ENCODE measurements at regions not wholly inside any gene's neighbourhood (a gene's known extent, or its start where the extent isn't known, plus 50 kb on each side); places are given as distances from the start of the nearest gene placed in this dataset.

- no peak overlapping the region for H3K9ac ChIP-seq (ENCODE audit: low read length)
- H3K79me1 ChIP-seq (ENCODE audit: low read length): no peaks in the 10 kb centered on the region
- H3K4me2 ChIP-seq (ENCODE audit: low read length): no peak overlapping the region
- no peak overlapping the region for H3K4ac ChIP-seq (ENCODE audit: low read depth, low read length)
- no peak overlapping the region for H2AK5ac ChIP-seq (ENCODE audit: low read length)
- H4K91ac ChIP-seq (ENCODE audit: low read depth, low read length): no peak overlapping the region
- no peaks in the 10 kb centered on the region for H3K79me2 ChIP-seq (ENCODE audit: control insufficient read depth, insufficient read depth, low read length, poor library complexity)
- no peaks in the 10 kb centered on the region for H3K36me3 ChIP-seq (ENCODE audit: control insufficient read depth in 1 of 2, insufficient read depth in 2 of 2, low read length in 2 of 2)
- H2AFZ ChIP-seq (ENCODE audit: insufficient read depth, low read length, poor library complexity): no peak overlapping the region
- no peaks in the 10 kb centered on the region for H3K27me3 ChIP-seq (ENCODE audit: insufficient read depth, low read length)
- no peak overlapping the region for H3K14ac ChIP-seq (ENCODE audit: low read length)
- no peak overlapping the region for H2BK5ac ChIP-seq (ENCODE audit: low read depth, low read length, poor library complexity)
- H3K23ac ChIP-seq (ENCODE audit: low read length): no peak overlapping the region
- no peaks in the 10 kb centered on the region for H3K4me1 ChIP-seq (ENCODE audit: control insufficient read depth in 1 of 2, insufficient read depth in 2 of 2, low read length in 2 of 2)
- no peak overlapping the region for H3K27ac ChIP-seq (ENCODE audit: low read depth, low read length)
- H3K18ac ChIP-seq (ENCODE audit: low read length): no peak overlapping the region
- no peak for DNase-seq
- H4K8ac ChIP-seq (ENCODE audit: low read depth, low read length): no peak overlapping the region
- H4K12ac ChIP-seq (ENCODE audit: low read depth, low read length): no peak overlapping the region
- no peak overlapping the region for H2BK120ac ChIP-seq (ENCODE audit: insufficient read depth, low read length, poor library complexity)
- no CpG with 5 or more reads among the region's 2 CpGs for WGBS (ENCODE audit: extremely low coverage, insufficient coverage, insufficient read length)
- no peak overlapping the region for H2BK12ac ChIP-seq (ENCODE audit: low read length)
- H3K4me3 ChIP-seq (ENCODE audit: low read depth, low read length): no peak overlapping the region
- no peaks in the 10 kb centered on the region for H3K9me3 ChIP-seq (ENCODE audit: insufficient read depth, low read depth, low read length)
Measured at GRCh38 chr3:18580268-18580667, 155.1 kb upstream of the SATB1 start.

GRCh38 chr3:18579661-18580060 lies 154.5 kb upstream of the SATB1 start:
- no peak overlapping the region for H2BK120ac ChIP-seq (ENCODE audit: insufficient read depth, low read length, poor library complexity)
- H3K23ac ChIP-seq (ENCODE audit: low read length): no peak overlapping the region
- no peak overlapping the region for H4K91ac ChIP-seq (ENCODE audit: low read depth, low read length)
- DNase-seq: no peak
- H3K14ac ChIP-seq (ENCODE audit: low read length): no peak overlapping the region
- no peak overlapping the region for H3K4ac ChIP-seq (ENCODE audit: low read depth, low read length)
- H4K12ac ChIP-seq (ENCODE audit: low read depth, low read length): no peak overlapping the region
- no peaks in the 10 kb centered on the region for H3K27me3 ChIP-seq (ENCODE audit: insufficient read depth, low read length)
- H3K9ac ChIP-seq (ENCODE audit: low read length): no peak overlapping the region
- no peaks in the 10 kb centered on the region for H3K9me3 ChIP-seq (ENCODE audit: insufficient read depth, low read depth, low read length)
- H3K27ac ChIP-seq (ENCODE audit: low read depth, low read length): no peak overlapping the region
- no peak overlapping the region for H2BK5ac ChIP-seq (ENCODE audit: low read depth, low read length, poor library complexity)
- H3K4me2 ChIP-seq (ENCODE audit: low read length): no peak overlapping the region
- H3K18ac ChIP-seq (ENCODE audit: low read length): no peak overlapping the region
- H3K4me1 ChIP-seq (ENCODE audit: control insufficient read depth in 1 of 2, insufficient read depth in 2 of 2, low read length in 2 of 2): no peaks in the 10 kb centered on the region
- no peak overlapping the region for H4K8ac ChIP-seq (ENCODE audit: low read depth, low read length)
- H3K4me3 ChIP-seq (ENCODE audit: low read depth, low read length): no peak overlapping the region
- WGBS (ENCODE audit: extremely low coverage, insufficient coverage, insufficient read length): no CpG with 5 or more reads among the region's 3 CpGs
- H2BK12ac ChIP-seq (ENCODE audit: low read length): no peak overlapping the region
- no peak overlapping the region for H2AK5ac ChIP-seq (ENCODE audit: low read length)
- H3K79me1 ChIP-seq (ENCODE audit: low read length): no peaks in the 10 kb centered on the region
- H3K36me3 ChIP-seq (ENCODE audit: control insufficient read depth in 1 of 2, insufficient read depth in 2 of 2, low read length in 2 of 2): no peaks in the 10 kb centered on the region
- H3K79me2 ChIP-seq (ENCODE audit: control insufficient read depth, insufficient read depth, low read length, poor library complexity): no peaks in the 10 kb centered on the region
- no peak overlapping the region for H2AFZ ChIP-seq (ENCODE audit: insufficient read depth, low read length, poor library complexity)

- Histone ChIP-seq H3K4ac (ENCODE audit: low read depth, low read length) (no peak overlapping the region), H3K36me3 (ENCODE audit: control insufficient read depth in 1 of 2, insufficient read depth in 2 of 2, low read length in 2 of 2) (no peaks in the 10 kb centered on the region), H2AK5ac (ENCODE audit: low read length) (no peak overlapping the region), H4K12ac (ENCODE audit: low read depth, low read length) (no peak overlapping the region), H3K4me3 (ENCODE audit: low read depth, low read length) (no peak overlapping the region), H2BK5ac (ENCODE audit: low read depth, low read length, poor library complexity) (no peak overlapping the region), H3K4me2 (ENCODE audit: low read length) (no peak overlapping the region), H2BK12ac (ENCODE audit: low read length) (no peak overlapping the region), H3K79me2 (ENCODE audit: control insufficient read depth, insufficient read depth, low read length, poor library complexity) (no peaks in the 10 kb centered on the region), H3K9me3 (ENCODE audit: insufficient read depth, low read depth, low read length) (no peaks in the 10 kb centered on the region), H3K27me3 (ENCODE audit: insufficient read depth, low read length) (no peaks in the 10 kb centered on the region), H3K18ac (ENCODE audit: low read length) (no peak overlapping the region), H2BK120ac (ENCODE audit: insufficient read depth, low read length, poor library complexity) (no peak overlapping the region), H3K14ac (ENCODE audit: low read length) (no peak overlapping the region), H2AFZ (ENCODE audit: insufficient read depth, low read length, poor library complexity) (no peak overlapping the region), H4K8ac (ENCODE audit: low read depth, low read length) (no peak overlapping the region), H3K79me1 (ENCODE audit: low read length) (no peaks in the 10 kb centered on the region), H3K4me1 (ENCODE audit: control insufficient read depth in 1 of 2, insufficient read depth in 2 of 2, low read length in 2 of 2) (no peaks in the 10 kb centered on the region), H4K91ac (ENCODE audit: low read depth, low read length) (no peak overlapping the region), H3K23ac (ENCODE audit: low read length) (no peak overlapping the region), H3K27ac (ENCODE audit: low read depth, low read length) (no peak overlapping the region), H3K9ac (ENCODE audit: low read length) (no peak overlapping the region)
- WGBS (ENCODE audit: extremely low coverage, insufficient coverage, insufficient read length): no CpG with 5 or more reads among the region's 8 CpGs
- DNase-seq: no peak
Measured at GRCh38 chr3:18575573-18575972, 150.4 kb upstream of the SATB1 start.

- H3K36me3 ChIP-seq (ENCODE audit: control insufficient read depth in 1 of 2, insufficient read depth in 2 of 2, low read length in 2 of 2): no peaks in the 10 kb centered on the region
- H3K4ac ChIP-seq (ENCODE audit: low read depth, low read length): no peak overlapping the region
- no peaks in the 10 kb centered on the region for H3K27me3 ChIP-seq (ENCODE audit: insufficient read depth, low read length)
- no peak for DNase-seq
- H2AFZ ChIP-seq (ENCODE audit: insufficient read depth, low read length, poor library complexity): no peak overlapping the region
- no peak overlapping the region for H3K9ac ChIP-seq (ENCODE audit: low read length)
- no peak overlapping the region for H3K27ac ChIP-seq (ENCODE audit: low read depth, low read length)
- H3K14ac ChIP-seq (ENCODE audit: low read length): no peak overlapping the region
- H3K4me3 ChIP-seq (ENCODE audit: low read depth, low read length): no peak overlapping the region
- H4K91ac ChIP-seq (ENCODE audit: low read depth, low read length): no peak overlapping the region
- H3K18ac ChIP-seq (ENCODE audit: low read length): no peak overlapping the region
- H2BK120ac ChIP-seq (ENCODE audit: insufficient read depth, low read length, poor library complexity): no peak overlapping the region
- H2AK5ac ChIP-seq (ENCODE audit: low read length): no peak overlapping the region
- H3K23ac ChIP-seq (ENCODE audit: low read length): no peak overlapping the region
- no peaks in the 10 kb centered on the region for H3K79me1 ChIP-seq (ENCODE audit: low read length)
- no peaks in the 10 kb centered on the region for H3K9me3 ChIP-seq (ENCODE audit: insufficient read depth, low read depth, low read length)
- H2BK12ac ChIP-seq (ENCODE audit: low read length): no peak overlapping the region
- no peak overlapping the region for H4K12ac ChIP-seq (ENCODE audit: low read depth, low read length)
- no peak overlapping the region for H3K4me2 ChIP-seq (ENCODE audit: low read length)
- H4K8ac ChIP-seq (ENCODE audit: low read depth, low read length): no peak overlapping the region
- no peaks in the 10 kb centered on the region for H3K4me1 ChIP-seq (ENCODE audit: control insufficient read depth in 1 of 2, insufficient read depth in 2 of 2, low read length in 2 of 2)
- no peak overlapping the region for H2BK5ac ChIP-seq (ENCODE audit: low read depth, low read length, poor library complexity)
- no peaks in the 10 kb centered on the region for H3K79me2 ChIP-seq (ENCODE audit: control insufficient read depth, insufficient read depth, low read length, poor library complexity)
Measured at GRCh38 chr3:18572809-18573208, 147.7 kb upstream of the SATB1 start.

GRCh38 chr3:18567293-18567692 lies 142.2 kb upstream of the SATB1 start:
- Histone ChIP-seq H3K27ac (ENCODE audit: low read depth, low read length) (no peak overlapping the region), H3K27me3 (ENCODE audit: insufficient read depth, low read length) (no peaks in the 10 kb centered on the region), H3K4me1 (ENCODE audit: control insufficient read depth in 1 of 2, insufficient read depth in 2 of 2, low read length in 2 of 2) (no peaks in the 10 kb centered on the region), H3K14ac (ENCODE audit: low read length) (no peak overlapping the region), H3K23ac (ENCODE audit: low read length) (no peak overlapping the region), H3K9ac (ENCODE audit: low read length) (no peak overlapping the region), H2BK5ac (ENCODE audit: low read depth, low read length, poor library complexity) (no peak overlapping the region), H3K9me3 (ENCODE audit: insufficient read depth, low read depth, low read length) (no peaks in the 10 kb centered on the region), H4K91ac (ENCODE audit: low read depth, low read length) (no peak overlapping the region), H4K8ac (ENCODE audit: low read depth, low read length) (no peak overlapping the region), H3K79me2 (ENCODE audit: control insufficient read depth, insufficient read depth, low read length, poor library complexity) (no peaks in the 10 kb centered on the region), H3K18ac (ENCODE audit: low read length) (no peak overlapping the region), H3K36me3 (ENCODE audit: control insufficient read depth in 1 of 2, insufficient read depth in 2 of 2, low read length in 2 of 2) (no peaks in the 10 kb centered on the region), H2AFZ (ENCODE audit: insufficient read depth, low read length, poor library complexity) (no peak overlapping the region), H4K12ac (ENCODE audit: low read depth, low read length) (no peak overlapping the region), H2AK5ac (ENCODE audit: low read length) (no peak overlapping the region), H2BK12ac (ENCODE audit: low read length) (no peak overlapping the region), H3K4me3 (ENCODE audit: low read depth, low read length) (no peak overlapping the region), H2BK120ac (ENCODE audit: insufficient read depth, low read length, poor library complexity) (no peak overlapping the region), H3K79me1 (ENCODE audit: low read length) (no peaks in the 10 kb centered on the region), H3K4ac (ENCODE audit: low read depth, low read length) (no peak overlapping the region), H3K4me2 (ENCODE audit: low read length) (no peak overlapping the region)
- DNase-seq: no peak
